CD4-positive, alpha-beta T cell treated with Interleukin-15 for 4 hours (primary cell): ENCODE measurements at regions not wholly inside any gene's neighbourhood (a gene's known extent, or its start where the extent isn't known, plus 50 kb on each side); places are given as distances from the start of the nearest gene placed in this dataset.
"Not testable (repeated sequence)": the region's sequence is repeated elsewhere in the genome, so short reads cannot be mapped to it uniquely, and the experiment has no call there.

Source experiments
- DNase-seq: peaks from one replicate; pipeline ENCODE4 v3.0.0-alpha.2; 2020; ENCODE audit warnings: low spot score

- DNase-seq, result no peak
Measured at GRCh38 chr17:31677681-31678080, 181.4 kb downstream of the COPRS start.

- no peak for DNase-seq
Measured at GRCh38 chr17:31677036-31677435, 182.0 kb downstream of the COPRS start.

GRCh38 chr17:31675392-31675791, 183.7 kb downstream of the COPRS start:
- not testable (repeated sequence) for DNase-seq

GRCh38 chr17:31674717-31675349, 184.2 kb downstream of the COPRS start:
- no peak for DNase-seq

- DNase-seq, result no peak
Measured at GRCh38 chr17:31674305-31674704, 184.7 kb downstream of the COPRS start.

GRCh38 chr17:31673076-31673475, 186.0 kb downstream of the COPRS start:
- DNase-seq, result no peak

GRCh38 chr17:31672161-31672819, 186.8 kb downstream of the COPRS start:
- no peak for DNase-seq

GRCh38 chr17:31663576-31663975, 195.5 kb downstream of the COPRS start:
- DNase-seq, result no peak

GRCh38 chr17:31660684-31661083, 198.4 kb downstream of the COPRS start:
- no peak for DNase-seq

- no peak for DNase-seq
Measured at GRCh38 chr17:31657876-31658275, 201.2 kb downstream of the COPRS start.

GRCh38 chr17:31654936-31655335, 204.1 kb downstream of the COPRS start:
- peak; percentile 26 for DNase-seq

- DNase-seq, result no peak
Measured at GRCh38 chr17:31653691-31654090, 205.4 kb downstream of the COPRS start.

GRCh38 chr17:31650756-31651520, 208.1 kb downstream of the COPRS start:
- no peak for DNase-seq

- DNase-seq, result no peak
Measured at GRCh38 chr17:31649302-31649701, 209.7 kb downstream of the COPRS start.

GRCh38 chr17:31647661-31648060, 211.4 kb downstream of the COPRS start:
- no peak for DNase-seq

- no peak for DNase-seq
Measured at GRCh38 chr17:31646642-31647041, 212.4 kb downstream of the COPRS start.

GRCh38 chr17:31645351-31645750, 213.7 kb downstream of the COPRS start:
- no peak for DNase-seq

GRCh38 chr17:31631766-31632165, 227.3 kb downstream of the COPRS start:
- DNase-seq, result no peak

GRCh38 chr17:31630866-31631265, 228.2 kb downstream of the COPRS start:
- DNase-seq, result not testable (repeated sequence)

GRCh38 chr17:31629696-31630470, 229.2 kb downstream of the COPRS start:
- no peak for DNase-seq

GRCh38 chr17:31627960-31628359, 231.1 kb downstream of the COPRS start:
- DNase-seq, result no peak

GRCh38 chr17:31623990-31624389, 232.5 kb downstream of the RAB11FIP4 start:
- no peak for DNase-seq
